ENCODE measurements at regions not wholly inside any gene's neighbourhood (a gene's known extent, or its start where the extent isn't known, plus 50 kb on each side); places are given as distances from the start of the nearest gene placed in this dataset.

DNA sequence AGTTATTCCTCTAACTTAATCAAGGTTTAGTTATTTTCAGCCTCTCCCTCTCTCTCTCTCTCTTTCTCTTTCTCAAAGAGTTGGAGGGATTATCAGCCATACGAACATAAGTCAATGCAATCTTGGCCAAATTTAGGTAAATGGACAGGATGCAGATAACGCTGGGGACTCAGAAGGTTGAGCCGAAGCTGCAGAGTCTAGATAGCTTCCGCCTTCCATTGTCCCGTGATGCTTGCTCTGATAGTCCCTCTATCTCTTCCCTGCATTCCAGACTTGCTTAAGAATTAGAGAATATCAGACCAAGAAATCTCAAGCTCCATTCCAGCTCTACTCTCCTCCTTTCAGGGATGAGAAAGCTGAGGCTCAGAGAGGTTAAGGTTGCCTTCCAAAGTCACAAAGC lies 502.8 kb upstream of the TNP1 start:
- TF ChIP-seq POLR2AphosphoS5 (IDR thresholded peaks at IDR 0.05) (no peak), CTCF (IDR thresholded peaks at IDR 0.05) (no peak)
